Panc1 (cell line): ENCODE measurements at regions not wholly inside any gene's neighbourhood (a gene's known extent, or its start where the extent isn't known, plus 50 kb on each side); places are given as distances from the start of the nearest gene placed in this dataset.

ENCODE experiments used
- ATAC-seq: fragments of 200-7000 bp; cut with Tn5 transposase; 2 replicates; pipeline ENCODE4 v1.9.1; 2020; ENCODE audit warnings: mild to moderate bottlenecking, moderate library complexity
- BruUV-seq: library from RNA; stranded (reverse); fragments of 400-500 nt; replicated peaks from 2 replicates; lab custom pipeline; 2021; lab: Mats Ljungman, UMichigan
- CTCF ChIA-PET: fragments of 300-600 bp; sonication (Branson Sonifier 250); formaldehyde crosslinking; loops from one replicate; lab custom pipeline; 2022; ENCODE audit warnings: antibody characterized with exemption; lab: Charles Lee
- POLR2A ChIA-PET: fragments of 300-600 bp; sonication (Branson Sonifier 250); formaldehyde crosslinking; loops from one replicate; lab custom pipeline; 2022; ENCODE audit warnings: antibody characterized with exemption; lab: Charles Lee
- DNase-seq: peaks from one replicate; pipeline ENCODE4 v3.0.0-alpha.2; 2010; ENCODE audit warnings: low read depth, low spot score
- H3K27ac ChIP-seq: 2 replicates; pipeline ENCODE4 v1.5.1; 2011; ENCODE audit warnings: mild to moderate bottlenecking, low read length, inconsistent platforms
- H3K27me3 ChIP-seq: fragments of 200-500 bp; sonication (Bioruptor generic); 2 replicates; pipeline ENCODE4 v1.6.0; 2014; ENCODE audit warnings: low read length, inconsistent platforms; ENCODE audit not compliant: control insufficient read depth, insufficient read depth
- H3K36me3 ChIP-seq: fragments of 200-500 bp; sonication (Bioruptor generic); 2 replicates; pipeline ENCODE4 v1.5.1; 2014; ENCODE audit warnings: inconsistent platforms, mild to moderate bottlenecking, low read length, moderate library complexity; ENCODE audit not compliant: control insufficient read depth, insufficient read depth
- H3K4me1 ChIP-seq: 2 replicates; pipeline ENCODE4 v1.5.1; 2011; ENCODE audit warnings: inconsistent platforms, mild to moderate bottlenecking, low read length, moderate library complexity; ENCODE audit not compliant: control insufficient read depth, insufficient read depth
- H3K4me3 ChIP-seq, 2 experiments: 2 replicates each; pipeline ENCODE4 v1.5.1; 2011 to 2012; ENCODE audit warnings: low read depth in 2 of 2, low read length in 2 of 2, mild to moderate bottlenecking in 2 of 2, inconsistent platforms in 1 of 2, moderate library complexity in 1 of 2
- H3K9me3 ChIP-seq: fragments of 200-500 bp; sonication (Bioruptor generic); 2 replicates; pipeline ENCODE4 v1.5.1; 2014; ENCODE audit warnings: low read depth, mild to moderate bottlenecking, inconsistent platforms, low read length, moderate library complexity; ENCODE audit not compliant: control insufficient read depth, insufficient read depth
- POLR2AphosphoS5 ChIP-seq: IDR thresholded peaks from 2 replicates; pipeline ENCODE4 v1.6.1; 2012; ENCODE audit warnings: mild to moderate bottlenecking, low read depth, low read length, moderate library complexity
- SIN3A ChIP-seq: IDR thresholded peaks from 2 replicates; pipeline ENCODE4 v1.6.1; 2012; ENCODE audit warnings: low read depth, mild to moderate bottlenecking, low read length, moderate library complexity, borderline replicate concordance; ENCODE audit not compliant: insufficient read depth
- TCF7L2 ChIP-seq: IDR thresholded peaks from 2 replicates; pipeline ENCODE4 v1.6.1; 2011; ENCODE audit warnings: mild to moderate bottlenecking, low read depth, low read length, inconsistent platforms
- in situ Hi-C: cut with HindIII; loops from 2 replicates; pipeline ENCODE4 v1.10.0; 2016; ENCODE audit warnings: low sequenced_read_pairs, low pct_unique_long_range_greater_than_20kb
- intact Hi-C: fragments of 100-400 bp; cut with micrococcal nuclease; formaldehyde crosslinking; loops from one replicate; pipeline ENCODE4 v1.10.0; 2022; ENCODE audit not compliant: unreplicated experiment
- TF ChIP-seq, protein P1 (sequence below), 2 experiments: IDR thresholded peaks; 2 replicates each; pipeline ENCODE4 v1.6.1; 2011 to 2012; ENCODE audit warnings: low read depth in 2 of 2, control low read depth in 1 of 2, low read length in 1 of 2, mild to moderate bottlenecking in 1 of 2, moderate library complexity in 1 of 2; ENCODE audit not compliant: insufficient read depth in 1 of 2
- TF ChIP-seq, protein P2 (sequence below): fragments of 450-650 bp; IDR thresholded peaks from 2 replicates; pipeline ENCODE4 v1.5.1; 2017; ENCODE audit warnings: mild to moderate bottlenecking

DNA sequence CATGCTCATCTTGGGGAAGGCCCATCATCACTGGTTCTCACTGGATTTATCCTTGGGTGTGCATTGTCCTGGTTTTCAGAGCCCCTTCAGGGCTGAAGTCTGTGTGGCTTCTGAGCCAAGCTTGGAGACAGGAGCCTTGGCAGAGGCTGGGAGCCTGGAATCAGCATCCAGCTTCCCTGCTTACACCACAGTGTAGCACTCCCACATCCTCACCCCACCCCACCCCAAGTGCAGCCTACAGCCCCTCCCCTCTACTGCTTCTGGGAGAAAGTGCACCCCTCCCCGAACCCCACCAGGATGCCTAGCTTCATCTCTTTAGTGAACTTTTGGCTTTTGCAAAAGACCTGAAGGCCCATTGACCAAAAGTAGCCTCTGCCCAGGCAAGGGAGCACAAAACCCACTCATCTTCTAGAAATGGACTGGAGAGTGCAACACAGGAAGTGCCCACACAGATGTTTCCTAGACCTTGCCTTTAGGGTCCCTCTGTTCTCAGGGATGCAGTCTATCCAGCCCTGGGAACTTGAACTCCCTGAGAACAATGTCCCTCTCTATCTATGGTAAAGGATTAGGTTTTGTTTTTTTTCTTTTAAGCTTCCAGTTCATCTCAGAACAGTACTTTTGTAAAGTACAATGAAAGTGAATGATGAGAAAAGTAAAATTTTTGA, 189.7 kb downstream of the PALM2AKAP2 start:
- ChIA-PET POLR2A (no interaction called here), CTCF (no interaction called here)
- DNase-seq = no peak
- ATAC-seq = no peak
- no TSS peak for BruUV-seq
- Histone ChIP-seq H3K4me1 (no peaks in the 10 kb centered on the region), H3K36me3 (no peaks in the 10 kb centered on the region; the same call in 1 of the 2 replicates), H3K4me3 (no peak overlapping the region), H3K27ac (no peak overlapping the region), H3K9me3 (no peaks in the 10 kb centered on the region), H3K27me3 (no peaks in the 10 kb centered on the region)
- TF ChIP-seq, protein P1, sequence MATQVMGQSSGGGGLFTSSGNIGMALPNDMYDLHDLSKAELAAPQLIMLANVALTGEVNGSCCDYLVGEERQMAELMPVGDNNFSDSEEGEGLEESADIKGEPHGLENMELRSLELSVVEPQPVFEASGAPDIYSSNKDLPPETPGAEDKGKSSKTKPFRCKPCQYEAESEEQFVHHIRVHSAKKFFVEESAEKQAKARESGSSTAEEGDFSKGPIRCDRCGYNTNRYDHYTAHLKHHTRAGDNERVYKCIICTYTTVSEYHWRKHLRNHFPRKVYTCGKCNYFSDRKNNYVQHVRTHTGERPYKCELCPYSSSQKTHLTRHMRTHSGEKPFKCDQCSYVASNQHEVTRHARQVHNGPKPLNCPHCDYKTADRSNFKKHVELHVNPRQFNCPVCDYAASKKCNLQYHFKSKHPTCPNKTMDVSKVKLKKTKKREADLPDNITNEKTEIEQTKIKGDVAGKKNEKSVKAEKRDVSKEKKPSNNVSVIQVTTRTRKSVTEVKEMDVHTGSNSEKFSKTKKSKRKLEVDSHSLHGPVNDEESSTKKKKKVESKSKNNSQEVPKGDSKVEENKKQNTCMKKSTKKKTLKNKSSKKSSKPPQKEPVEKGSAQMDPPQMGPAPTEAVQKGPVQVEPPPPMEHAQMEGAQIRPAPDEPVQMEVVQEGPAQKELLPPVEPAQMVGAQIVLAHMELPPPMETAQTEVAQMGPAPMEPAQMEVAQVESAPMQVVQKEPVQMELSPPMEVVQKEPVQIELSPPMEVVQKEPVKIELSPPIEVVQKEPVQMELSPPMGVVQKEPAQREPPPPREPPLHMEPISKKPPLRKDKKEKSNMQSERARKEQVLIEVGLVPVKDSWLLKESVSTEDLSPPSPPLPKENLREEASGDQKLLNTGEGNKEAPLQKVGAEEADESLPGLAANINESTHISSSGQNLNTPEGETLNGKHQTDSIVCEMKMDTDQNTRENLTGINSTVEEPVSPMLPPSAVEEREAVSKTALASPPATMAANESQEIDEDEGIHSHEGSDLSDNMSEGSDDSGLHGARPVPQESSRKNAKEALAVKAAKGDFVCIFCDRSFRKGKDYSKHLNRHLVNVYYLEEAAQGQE (IDR thresholded peaks at IDR 0.05; ENCODE audit: insufficient read depth in 1 of 2, low read depth in 2 of 2, low read length in 1 of 2) = no peak
- TF ChIP-seq POLR2AphosphoS5 (no peak), TCF7L2 (no peak), SIN3A (no peak)
- TF ChIP-seq, protein P2, sequence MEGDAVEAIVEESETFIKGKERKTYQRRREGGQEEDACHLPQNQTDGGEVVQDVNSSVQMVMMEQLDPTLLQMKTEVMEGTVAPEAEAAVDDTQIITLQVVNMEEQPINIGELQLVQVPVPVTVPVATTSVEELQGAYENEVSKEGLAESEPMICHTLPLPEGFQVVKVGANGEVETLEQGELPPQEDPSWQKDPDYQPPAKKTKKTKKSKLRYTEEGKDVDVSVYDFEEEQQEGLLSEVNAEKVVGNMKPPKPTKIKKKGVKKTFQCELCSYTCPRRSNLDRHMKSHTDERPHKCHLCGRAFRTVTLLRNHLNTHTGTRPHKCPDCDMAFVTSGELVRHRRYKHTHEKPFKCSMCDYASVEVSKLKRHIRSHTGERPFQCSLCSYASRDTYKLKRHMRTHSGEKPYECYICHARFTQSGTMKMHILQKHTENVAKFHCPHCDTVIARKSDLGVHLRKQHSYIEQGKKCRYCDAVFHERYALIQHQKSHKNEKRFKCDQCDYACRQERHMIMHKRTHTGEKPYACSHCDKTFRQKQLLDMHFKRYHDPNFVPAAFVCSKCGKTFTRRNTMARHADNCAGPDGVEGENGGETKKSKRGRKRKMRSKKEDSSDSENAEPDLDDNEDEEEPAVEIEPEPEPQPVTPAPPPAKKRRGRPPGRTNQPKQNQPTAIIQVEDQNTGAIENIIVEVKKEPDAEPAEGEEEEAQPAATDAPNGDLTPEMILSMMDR = no peak
- in situ Hi-C loops = no loop called here
- intact Hi-C loops = no loop called here

DNA sequence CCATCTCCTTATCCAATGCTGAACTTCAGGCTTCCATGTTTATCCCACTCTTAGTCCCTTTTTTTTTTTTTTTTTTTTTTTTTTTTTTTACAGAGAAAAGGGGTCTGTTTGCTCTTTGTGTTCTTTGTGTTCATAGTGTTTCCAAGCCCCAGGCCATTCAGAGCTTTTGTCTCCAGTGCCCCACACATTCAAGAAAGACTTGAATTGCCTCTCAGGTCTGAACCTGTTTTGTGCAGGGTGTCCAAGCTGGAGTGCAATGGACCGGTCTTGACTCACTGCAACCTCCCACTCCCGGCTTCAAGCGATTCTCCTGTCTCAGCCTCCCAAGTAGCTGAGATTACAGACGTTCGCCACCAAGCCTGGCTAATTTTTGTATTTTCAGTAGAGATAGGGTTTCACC, 191.2 kb downstream of the PALM2AKAP2 start:
- ChIA-PET POLR2A (no interaction called here), CTCF (no interaction called here)
- intact Hi-C loops (no loop called here), in situ Hi-C loops (no loop called here)
- H3K27me3 ChIP-seq = no peaks in the 10 kb centered on the region
- BruUV-seq = no TSS peak
- TF ChIP-seq POLR2AphosphoS5 (no peak), TCF7L2 (no peak), SIN3A (no peak)
- TF ChIP-seq, protein P1 (IDR thresholded peaks at IDR 0.05; ENCODE audit: insufficient read depth in 1 of 2, low read depth in 2 of 2, low read length in 1 of 2) = no peak
- TF ChIP-seq, protein P2 = no peak
- H3K27ac ChIP-seq = no peak overlapping the region
- no peak for DNase-seq
- no peaks in the 10 kb centered on the region for H3K4me1 ChIP-seq
- H3K9me3 ChIP-seq = no peaks in the 10 kb centered on the region
- no peak for ATAC-seq
- H3K4me3 ChIP-seq = no peak overlapping the region
- H3K36me3 ChIP-seq = no peaks in the 10 kb centered on the region; the same call in 1 of the 2 replicates
